ENCODE measurements at regions not wholly inside any gene's neighbourhood (a gene's known extent, or its start where the extent isn't known, plus 50 kb on each side); places are given as distances from the start of the nearest gene placed in this dataset.

- TF ChIP-seq CTCF (IDR thresholded peaks at IDR 0.05; ENCODE audit: low read depth, low read length, missing input control) (no peak), GABPA (IDR thresholded peaks at IDR 0.05 in 1 of 2, conservative IDR thresholded peaks at IDR 0.05 in 1 of 2) (no peak)
These were observed 638.6 kb downstream of the STPG2 start for GRCh38 chr4:97504713-97505112.

All from liver (tissue), 3 donors.